ENCODE measurements at regions not wholly inside any gene's neighbourhood (a gene's known extent, or its start where the extent isn't known, plus 50 kb on each side); places are given as distances from the start of the nearest gene placed in this dataset.
"Not testable (repeated sequence)": the region's sequence is repeated elsewhere in the genome, so short reads cannot be mapped to it uniquely, and the experiment has no call there.

DNA sequence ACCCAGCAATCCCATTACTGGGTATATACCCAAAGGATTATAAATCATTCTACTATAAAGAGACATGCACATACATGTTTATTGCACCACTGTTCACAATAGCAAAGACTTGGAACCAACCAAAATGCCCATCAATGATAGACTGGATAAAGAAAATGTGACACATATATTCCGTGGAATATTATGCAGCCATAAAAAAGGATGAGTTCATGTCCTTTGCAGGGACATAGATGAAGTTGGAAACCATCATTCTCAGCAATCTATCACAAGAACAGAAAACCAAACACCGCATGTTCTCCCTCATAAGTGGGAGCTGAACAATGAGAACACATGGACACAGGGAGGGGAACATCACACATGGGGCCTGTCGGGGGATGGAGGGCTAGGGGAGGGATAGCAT lies 113.2 kb upstream of the PRSS1 start:
- FAIRE-seq; intact Hi-C loops (cut with micrococcal nuclease; ENCODE audit: unreplicated experiment); ATAC-seq: not testable (repeated sequence)

DNA sequence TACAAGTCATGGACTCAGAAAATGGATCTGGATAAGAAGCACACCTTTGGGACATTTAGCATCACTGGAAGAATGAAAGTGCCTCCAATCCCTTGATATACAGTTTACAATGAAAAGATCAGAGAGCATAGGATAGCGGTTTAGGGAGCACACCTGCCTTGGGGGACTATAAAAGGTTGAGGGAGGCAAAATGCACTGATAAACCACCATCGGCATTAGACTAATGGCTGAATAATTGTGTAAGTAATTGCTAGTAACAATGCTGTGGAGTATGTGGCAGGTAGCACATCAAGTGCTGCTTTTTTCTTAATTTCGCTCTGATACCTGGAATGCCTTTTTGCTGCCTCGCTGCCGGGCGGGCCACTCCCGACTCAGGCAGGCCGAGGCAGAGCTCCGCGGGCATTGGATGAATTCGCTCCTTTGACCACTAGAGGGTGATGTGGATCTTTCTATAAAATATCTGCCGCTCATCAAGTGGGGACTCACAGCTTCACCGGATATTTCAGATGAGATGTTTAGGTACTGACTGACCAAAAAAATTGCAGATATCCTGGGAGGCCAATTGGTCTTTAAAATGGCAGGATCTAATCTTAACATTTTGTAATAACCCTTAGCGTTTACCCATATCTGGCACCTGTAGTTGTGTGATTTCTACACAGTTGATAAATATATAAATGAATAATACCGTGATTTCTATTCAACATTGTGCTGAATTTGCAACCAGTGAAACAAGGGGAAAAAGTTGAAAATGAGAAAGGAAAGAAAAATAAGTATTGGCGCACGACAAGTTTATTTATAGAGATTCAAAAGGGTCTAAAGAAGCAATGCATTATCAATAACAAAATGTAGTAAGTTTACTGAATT lies 116.8 kb upstream of the PRSS1 start:
- H3K79me2 ChIP-seq (ENCODE audit: insufficient read depth, low read length): no peaks in the 10 kb centered on the region
- peak; percentile 96 for ATAC-seq
- TF ChIP-seq EZH2 (conservative IDR thresholded peaks at IDR 0.05; ENCODE audit: low read depth, low read length): 0 out of 2 replicates have a peak, but pooled peaks have one; percentile 62
- no peak for TF ChIP-seq ZNF546 (CRISPR knock-in tag; conservative IDR thresholded peaks at IDR 0.05)
- TF ChIP-seq KDM2A (CRISPR knock-in tag; IDR thresholded peaks at IDR 0.05; ENCODE audit: borderline replicate concordance, low read depth): 0 out of 2 replicates have a peak, but pooled peaks have one; percentile 20
- TF ChIP-seq, protein P1, sequence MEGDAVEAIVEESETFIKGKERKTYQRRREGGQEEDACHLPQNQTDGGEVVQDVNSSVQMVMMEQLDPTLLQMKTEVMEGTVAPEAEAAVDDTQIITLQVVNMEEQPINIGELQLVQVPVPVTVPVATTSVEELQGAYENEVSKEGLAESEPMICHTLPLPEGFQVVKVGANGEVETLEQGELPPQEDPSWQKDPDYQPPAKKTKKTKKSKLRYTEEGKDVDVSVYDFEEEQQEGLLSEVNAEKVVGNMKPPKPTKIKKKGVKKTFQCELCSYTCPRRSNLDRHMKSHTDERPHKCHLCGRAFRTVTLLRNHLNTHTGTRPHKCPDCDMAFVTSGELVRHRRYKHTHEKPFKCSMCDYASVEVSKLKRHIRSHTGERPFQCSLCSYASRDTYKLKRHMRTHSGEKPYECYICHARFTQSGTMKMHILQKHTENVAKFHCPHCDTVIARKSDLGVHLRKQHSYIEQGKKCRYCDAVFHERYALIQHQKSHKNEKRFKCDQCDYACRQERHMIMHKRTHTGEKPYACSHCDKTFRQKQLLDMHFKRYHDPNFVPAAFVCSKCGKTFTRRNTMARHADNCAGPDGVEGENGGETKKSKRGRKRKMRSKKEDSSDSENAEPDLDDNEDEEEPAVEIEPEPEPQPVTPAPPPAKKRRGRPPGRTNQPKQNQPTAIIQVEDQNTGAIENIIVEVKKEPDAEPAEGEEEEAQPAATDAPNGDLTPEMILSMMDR (CRISPR knock-in tag; IDR thresholded peaks at IDR 0.05): peak; percentile 74
- peak; percentile 26; the same call in 1 of the 2 replicates for TF ChIP-seq SMC3 (IDR thresholded peaks at IDR 0.05; ENCODE audit: low read length)
- TF ChIP-seq NRL (CRISPR knock-in tag; IDR thresholded peaks at IDR 0.05; ENCODE audit: borderline replicate concordance): no peak
- no peak for TF ChIP-seq SOX6 (IDR thresholded peaks at IDR 0.05)
- TF ChIP-seq SOX6 (CRISPR knock-in tag; IDR thresholded peaks at IDR 0.05): no peak
- TF ChIP-seq HHEX (CRISPR knock-in tag; IDR thresholded peaks at IDR 0.05): no peak
- 0 out of 2 replicates have a peak, but pooled peaks have one; percentile 26 for TF ChIP-seq ARID3A (IDR thresholded peaks at IDR 0.05; ENCODE audit: low read depth, low read length)
- TF ChIP-seq STAG1 (CRISPR knock-in tag; IDR thresholded peaks at IDR 0.05): peak; percentile 66
- peak; percentile 50; the same call in 1 of the 2 replicates for TF ChIP-seq RAD21 (CRISPR knock-in tag; IDR thresholded peaks at IDR 0.05)
- in situ Hi-C loops (cut with HindIII; ENCODE audit: extremely low pct_ligation_motif_present, low pct_unique_long_range_greater_than_20kb) (loop anchor here (5.0 kb wide), 1 partner anchor 150 kb away; no protein-coding TSS in a partner anchor), intact Hi-C loops (cut with micrococcal nuclease; ENCODE audit: unreplicated experiment) (loop anchor here (1.0 to 2.0 kb wide), 3 partner anchors 151 to 234 kb away; no protein-coding TSS in a partner anchor)
- H4K20me1 ChIP-seq (ENCODE audit: insufficient read depth, low read length): no peaks in the 10 kb centered on the region
- FAIRE-seq: peak; percentile 54
- CTCF ChIA-PET (ENCODE audit: low intra/inter-chr PET ratio, low total read pairs): interaction anchor here (2.2 kb wide), 1 partner anchor 151 kb away, joined by 30 read pairs; no protein-coding TSS in a partner anchor
- no peak overlapping the region for H2AFZ ChIP-seq (ENCODE audit: low read length)
- BruUV-seq (replicated peaks): no TSS peak
- H3K4me3 ChIP-seq (replicated peaks in 1 of 3; ENCODE audit: insufficient read depth in 1 of 3, low read depth in 2 of 3, low read length in 3 of 3): no peak overlapping the region
- WGBS (ENCODE audit: low lambda C conversion rate): 11% methylated on average over 17 of the region's 17 CpGs
- H3K4me2 ChIP-seq (ENCODE audit: low read depth, low read length): no peak overlapping the region
- no peak overlapping the region for H3K9ac ChIP-seq (ENCODE audit: insufficient read depth, low read depth, low read length)
- peak; percentile 32 for DNase-seq (ENCODE audit: low spot score)
- no peaks in the 10 kb centered on the region for H3K4me1 ChIP-seq (ENCODE audit: insufficient read depth, low read length)
- POLR2A ChIA-PET: no interaction called here
- no peak overlapping the region for H3K27ac ChIP-seq (ENCODE audit: extremely low read length, insufficient read depth, low read length)
- H3K9me3 ChIP-seq (ENCODE audit: low read length): no peaks in the 10 kb centered on the region
- peaks cover 0 to 22% of the 10 kb centered on the region in 2 experiments; a peak in 2 of 5 replicates for H3K27me3 ChIP-seq (ENCODE audit: control insufficient read depth in 1 of 2, insufficient read depth in 2 of 2, low read length in 2 of 2)
- H3K36me3 ChIP-seq (replicated peaks in 1 of 2; ENCODE audit: control insufficient read depth in 1 of 2, insufficient read depth in 2 of 2, low read length in 2 of 2): no peaks in the 10 kb centered on the region

More for the DNA sequence above, 113.2 kb upstream of the PRSS1 start:
- BruUV-seq (replicated peaks); H3K79me2 ChIP-seq (ENCODE audit: insufficient read depth, low read length); in situ Hi-C loops (cut with HindIII; ENCODE audit: extremely low pct_ligation_motif_present, low pct_unique_long_range_greater_than_20kb); H2AFZ ChIP-seq (ENCODE audit: low read length); H4K20me1 ChIP-seq (ENCODE audit: insufficient read depth, low read length); H3K36me3 ChIP-seq (replicated peaks in 1 of 2; ENCODE audit: control insufficient read depth in 1 of 2, insufficient read depth in 2 of 2, low read length in 2 of 2); H3K9ac ChIP-seq (ENCODE audit: insufficient read depth, low read depth, low read length); DNase-seq (ENCODE audit: low spot score); H3K4me2 ChIP-seq (ENCODE audit: low read depth, low read length); POLR2A ChIA-PET; H3K9me3 ChIP-seq (ENCODE audit: low read length); H3K4me1 ChIP-seq (ENCODE audit: insufficient read depth, low read length); H3K27ac ChIP-seq (ENCODE audit: extremely low read length, insufficient read depth, low read length); H3K4me3 ChIP-seq (replicated peaks in 1 of 3; ENCODE audit: insufficient read depth in 1 of 3, low read depth in 2 of 3, low read length in 3 of 3); CTCF ChIA-PET (ENCODE audit: low intra/inter-chr PET ratio, low total read pairs): not testable (repeated sequence)
- WGBS (ENCODE audit: low lambda C conversion rate): 2% methylated on average over 3 of the region's 3 CpGs
- H3K27me3 ChIP-seq (ENCODE audit: control insufficient read depth in 1 of 2, insufficient read depth in 2 of 2, low read length in 2 of 2): peaks cover 0 to 13% of the 10 kb centered on the region in 2 experiments; a peak in 2 of 5 replicates
